ENCODE measurements at regions not wholly inside any gene's neighbourhood (a gene's known extent, or its start where the extent isn't known, plus 50 kb on each side); places are given as distances from the start of the nearest gene placed in this dataset.

- TF ChIP-seq, protein P1, sequence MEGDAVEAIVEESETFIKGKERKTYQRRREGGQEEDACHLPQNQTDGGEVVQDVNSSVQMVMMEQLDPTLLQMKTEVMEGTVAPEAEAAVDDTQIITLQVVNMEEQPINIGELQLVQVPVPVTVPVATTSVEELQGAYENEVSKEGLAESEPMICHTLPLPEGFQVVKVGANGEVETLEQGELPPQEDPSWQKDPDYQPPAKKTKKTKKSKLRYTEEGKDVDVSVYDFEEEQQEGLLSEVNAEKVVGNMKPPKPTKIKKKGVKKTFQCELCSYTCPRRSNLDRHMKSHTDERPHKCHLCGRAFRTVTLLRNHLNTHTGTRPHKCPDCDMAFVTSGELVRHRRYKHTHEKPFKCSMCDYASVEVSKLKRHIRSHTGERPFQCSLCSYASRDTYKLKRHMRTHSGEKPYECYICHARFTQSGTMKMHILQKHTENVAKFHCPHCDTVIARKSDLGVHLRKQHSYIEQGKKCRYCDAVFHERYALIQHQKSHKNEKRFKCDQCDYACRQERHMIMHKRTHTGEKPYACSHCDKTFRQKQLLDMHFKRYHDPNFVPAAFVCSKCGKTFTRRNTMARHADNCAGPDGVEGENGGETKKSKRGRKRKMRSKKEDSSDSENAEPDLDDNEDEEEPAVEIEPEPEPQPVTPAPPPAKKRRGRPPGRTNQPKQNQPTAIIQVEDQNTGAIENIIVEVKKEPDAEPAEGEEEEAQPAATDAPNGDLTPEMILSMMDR (IDR thresholded peaks at IDR 0.05; ENCODE audit: low read depth, low read length, missing control alignments) = no peak
- in situ Hi-C loops (cut with HindIII; ENCODE audit: low sequenced_read_pairs) = no loop called here
- H3K4me3 ChIP-seq (ENCODE audit: low read depth, low read length) = no peak overlapping the region
- DNase-seq (ENCODE audit: low read depth) = no peak
These were observed 1781.7 kb upstream of the PRR20A start for GRCh38 chr13:55359067-55359466.

DNA sequence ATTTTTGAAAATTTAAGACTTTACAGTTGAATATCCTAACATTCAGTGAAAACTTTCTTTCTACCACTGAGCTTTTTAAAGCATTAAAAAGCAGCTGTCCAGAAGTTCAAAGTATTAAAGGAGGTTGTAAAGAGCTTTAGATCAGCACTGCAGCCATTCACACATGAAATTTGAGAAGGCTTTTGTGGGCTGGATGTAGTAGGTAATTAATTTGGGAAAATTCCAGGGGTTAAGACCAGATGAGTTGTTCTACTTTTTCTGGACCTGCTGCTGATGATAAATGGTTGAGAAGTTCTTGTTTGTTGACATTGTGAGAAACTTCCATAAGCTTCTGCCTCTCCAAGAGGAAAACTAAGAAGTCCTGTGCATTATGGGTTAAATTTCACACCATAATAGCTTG, 1779.6 kb upstream of the PRR20A start:
- in situ Hi-C loops (cut with HindIII; ENCODE audit: low sequenced_read_pairs) = no loop called here

DNA sequence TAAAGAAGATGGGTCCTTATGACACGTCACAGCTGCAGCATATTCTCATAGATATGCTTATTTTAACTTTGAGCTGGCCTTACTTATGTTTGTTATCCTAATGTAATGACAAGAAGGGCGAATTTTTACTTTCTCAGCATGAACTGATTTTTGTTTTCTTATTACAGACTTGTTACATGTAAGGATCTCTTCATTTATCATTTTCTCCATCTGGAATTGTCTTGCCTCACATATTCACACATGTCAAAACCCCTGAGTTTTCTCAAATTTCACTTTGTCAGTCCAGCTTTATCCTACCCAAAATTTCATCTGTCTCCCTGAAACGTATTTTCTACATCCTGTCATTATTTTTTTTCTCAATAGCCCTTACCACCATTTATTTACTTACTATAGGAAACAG, 1774.0 kb upstream of the PRR20A start:
- no peak overlapping the region for H3K4me3 ChIP-seq (ENCODE audit: low read depth, low read length)
- in situ Hi-C loops (cut with HindIII; ENCODE audit: low sequenced_read_pairs) = no loop called here
- TF ChIP-seq, protein P1 (IDR thresholded peaks at IDR 0.05; ENCODE audit: low read depth, low read length, missing control alignments) = no peak
- no peak for DNase-seq (ENCODE audit: low read depth)

More for the DNA sequence above, 1779.6 kb upstream of the PRR20A start:
- TF ChIP-seq, protein P1 (IDR thresholded peaks at IDR 0.05; ENCODE audit: low read depth, low read length, missing control alignments) = no peak
- no peak overlapping the region for H3K4me3 ChIP-seq (ENCODE audit: low read depth, low read length)
- no peak for DNase-seq (ENCODE audit: low read depth)

DNA sequence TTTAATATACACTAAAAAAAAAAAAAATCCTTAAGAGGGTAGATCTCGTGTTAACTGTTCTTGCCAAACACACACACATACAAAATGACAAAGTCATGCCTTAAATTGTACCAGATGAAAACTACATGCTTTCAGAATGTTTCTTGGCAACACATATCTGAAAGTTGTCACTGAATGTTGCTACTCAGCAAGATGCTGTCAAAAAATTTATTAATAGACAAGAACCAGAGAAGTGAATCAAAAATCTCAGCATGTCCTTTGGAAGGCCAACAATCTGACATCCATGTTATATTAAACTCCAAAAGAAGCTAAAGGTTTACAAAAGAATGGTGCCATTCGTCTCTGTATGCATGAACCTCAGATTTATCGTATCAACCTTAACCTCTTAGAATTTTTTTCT, 1746.2 kb upstream of the PRR20A start:
- DNase-seq (ENCODE audit: low read depth) = no peak
- TF ChIP-seq, protein P1 (IDR thresholded peaks at IDR 0.05; ENCODE audit: low read depth, low read length, missing control alignments) = no peak
- no peak overlapping the region for H3K4me3 ChIP-seq (ENCODE audit: low read depth, low read length)
- in situ Hi-C loops (cut with HindIII; ENCODE audit: low sequenced_read_pairs) = no loop called here

- no peak for DNase-seq (ENCODE audit: low read depth)
- no peak overlapping the region for H3K4me3 ChIP-seq (ENCODE audit: low read depth, low read length)
- TF ChIP-seq, protein P1 (IDR thresholded peaks at IDR 0.05; ENCODE audit: low read depth, low read length, missing control alignments) = no peak
- in situ Hi-C loops (cut with HindIII; ENCODE audit: low sequenced_read_pairs) = no loop called here
These were observed 1737.8 kb upstream of the PRR20A start for GRCh38 chr13:55402870-55403269.

GRCh38 chr13:55403887-55404487, 1736.7 kb upstream of the PRR20A start:
- in situ Hi-C loops (cut with HindIII; ENCODE audit: low sequenced_read_pairs) = no loop called here
- H3K4me3 ChIP-seq (ENCODE audit: low read depth, low read length) = no peak overlapping the region
- DNase-seq (ENCODE audit: low read depth) = no peak
- TF ChIP-seq, protein P1 (IDR thresholded peaks at IDR 0.05; ENCODE audit: low read depth, low read length, missing control alignments) = no peak
